GM10248 (cell line): ENCODE measurements at regions not wholly inside any gene's neighbourhood (a gene's known extent, or its start where the extent isn't known, plus 50 kb on each side); places are given as distances from the start of the nearest gene placed in this dataset.

Experiments
- CTCF ChIA-PET: fragments of 300-600 bp; sonication (Branson Sonifier 250); formaldehyde crosslinking; extraction: SDS; loops from one replicate; lab custom pipeline; 2021; ENCODE audit warnings: antibody characterized with exemption; lab: Yijun Ruan, JAX
- POLR2A ChIA-PET: fragments of 350-650 bp; sonication (Branson Sonifier 250); formaldehyde crosslinking; extraction: SDS; loops from one replicate; lab custom pipeline; 2020; ENCODE audit warnings: antibody characterized with exemption; lab: Yijun Ruan, JAX
- DNase-seq: peaks from one replicate; pipeline ENCODE4 v3.0.0; 2012; ENCODE audit errors: extremely low spot score
- TF ChIP-seq, protein P1 (sequence below): IDR thresholded peaks from 2 replicates; pipeline ENCODE4 v1.5.1; 2012; ENCODE audit warnings: mild to moderate bottlenecking, low read depth; ENCODE audit errors: extremely low read depth, missing control alignments, control extremely low read depth

DNA sequence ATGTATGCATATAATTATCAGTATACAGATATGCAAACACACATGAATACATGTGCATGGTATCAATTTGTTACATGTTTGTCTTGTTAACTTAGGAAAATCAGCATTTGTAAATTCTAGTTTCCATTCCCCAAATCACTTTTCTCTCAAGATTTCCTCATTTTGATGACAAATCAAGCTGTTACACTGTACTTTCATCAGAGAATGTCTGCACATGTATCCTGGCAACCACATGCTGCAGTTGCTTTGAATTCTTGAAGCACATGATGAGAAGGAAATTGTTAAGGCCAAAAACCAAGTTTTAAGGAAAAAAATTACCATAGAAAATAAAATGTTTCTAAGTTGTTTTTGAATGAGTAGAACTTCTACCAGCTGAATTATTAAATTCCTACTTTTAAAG is 1834.5 kb downstream of the EFNA5 start:
- ChIA-PET POLR2A (no interaction called here), CTCF (no interaction called here)
- DNase-seq = no peak
- TF ChIP-seq, protein P1, sequence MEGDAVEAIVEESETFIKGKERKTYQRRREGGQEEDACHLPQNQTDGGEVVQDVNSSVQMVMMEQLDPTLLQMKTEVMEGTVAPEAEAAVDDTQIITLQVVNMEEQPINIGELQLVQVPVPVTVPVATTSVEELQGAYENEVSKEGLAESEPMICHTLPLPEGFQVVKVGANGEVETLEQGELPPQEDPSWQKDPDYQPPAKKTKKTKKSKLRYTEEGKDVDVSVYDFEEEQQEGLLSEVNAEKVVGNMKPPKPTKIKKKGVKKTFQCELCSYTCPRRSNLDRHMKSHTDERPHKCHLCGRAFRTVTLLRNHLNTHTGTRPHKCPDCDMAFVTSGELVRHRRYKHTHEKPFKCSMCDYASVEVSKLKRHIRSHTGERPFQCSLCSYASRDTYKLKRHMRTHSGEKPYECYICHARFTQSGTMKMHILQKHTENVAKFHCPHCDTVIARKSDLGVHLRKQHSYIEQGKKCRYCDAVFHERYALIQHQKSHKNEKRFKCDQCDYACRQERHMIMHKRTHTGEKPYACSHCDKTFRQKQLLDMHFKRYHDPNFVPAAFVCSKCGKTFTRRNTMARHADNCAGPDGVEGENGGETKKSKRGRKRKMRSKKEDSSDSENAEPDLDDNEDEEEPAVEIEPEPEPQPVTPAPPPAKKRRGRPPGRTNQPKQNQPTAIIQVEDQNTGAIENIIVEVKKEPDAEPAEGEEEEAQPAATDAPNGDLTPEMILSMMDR = no peak

DNA sequence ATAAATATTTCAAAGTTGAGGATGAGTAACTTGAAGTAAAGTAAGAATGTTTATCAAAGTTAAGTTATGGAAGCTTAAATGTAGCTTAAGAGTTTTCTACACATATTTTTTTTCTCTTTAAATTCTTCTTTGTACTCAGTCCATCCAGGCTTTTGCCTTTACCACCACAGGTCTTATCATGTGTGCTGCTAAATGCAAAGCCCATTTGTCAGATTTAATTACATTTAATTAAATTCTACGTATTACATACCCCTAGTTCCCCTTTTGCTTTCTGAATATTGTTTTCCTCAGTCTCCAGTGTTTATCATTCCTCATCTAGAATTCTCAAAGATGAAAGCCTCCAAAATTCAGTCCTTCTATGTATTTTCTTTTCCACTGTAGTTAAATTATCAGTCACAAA is 1841.9 kb downstream of the EFNA5 start:
- CTCF ChIA-PET = no interaction called here
- TF ChIP-seq, protein P1 = no peak
- no peak for DNase-seq
- POLR2A ChIA-PET = no interaction called here

GRCh38 chr5:105821800-105822199 is 1848.9 kb downstream of the EFNA5 start:
- POLR2A ChIA-PET = no interaction called here
- no peak for DNase-seq
- TF ChIP-seq, protein P1 = no peak
- CTCF ChIA-PET = no interaction called here

GRCh38 chr5:105817914-105818313 is 1852.8 kb downstream of the EFNA5 start:
- no peak for DNase-seq
- ChIA-PET POLR2A (no interaction called here), CTCF (no interaction called here)
- TF ChIP-seq, protein P1 = no peak

- ChIA-PET POLR2A (no interaction called here), CTCF (no interaction called here)
- TF ChIP-seq, protein P1 = no peak
- DNase-seq = no peak
Measured at GRCh38 chr5:105817416-105817815, 1853.3 kb downstream of the EFNA5 start.

DNA sequence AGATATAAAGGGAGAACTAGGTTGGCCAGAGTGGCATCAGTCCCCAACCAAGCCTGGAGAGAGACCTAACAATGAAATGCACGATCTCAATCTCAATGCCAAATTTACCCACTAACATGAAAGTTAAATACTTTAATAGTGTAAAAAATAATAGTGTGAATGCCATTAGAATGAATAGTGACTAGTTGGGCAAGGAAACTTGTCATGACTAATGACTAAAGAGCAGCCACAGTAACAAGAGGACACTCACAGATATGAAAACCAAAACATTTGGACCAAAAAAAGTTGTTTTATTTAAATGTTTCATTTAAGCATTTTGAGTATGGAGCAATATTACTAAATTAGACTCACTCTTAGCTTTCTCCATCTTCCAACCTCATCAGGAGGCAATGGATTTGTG is 1853.8 kb downstream of the EFNA5 start:
- POLR2A ChIA-PET = no interaction called here
- no peak for DNase-seq
- CTCF ChIA-PET = no interaction called here
- TF ChIP-seq, protein P1 = no peak

- TF ChIP-seq, protein P1 = no peak
- CTCF ChIA-PET = interaction anchor here (0.9 to 1.5 kb wide), 3 partner anchors 11 to 19 kb away, joined by 3 read pairs; no protein-coding TSS in a partner anchor
- no peak for DNase-seq
- POLR2A ChIA-PET = no interaction called here
Measured at GRCh38 chr5:105812304-105812703, 1858.4 kb downstream of the EFNA5 start.
